HL-60 (cell line): ENCODE measurements at regions not wholly inside any gene's neighbourhood (a gene's known extent, or its start where the extent isn't known, plus 50 kb on each side); places are given as distances from the start of the nearest gene placed in this dataset.

Experiments used
- DNase-seq, 2 experiments: peaks; one replicate each; pipeline ENCODE4 v3.0.0-alpha.2; 2010 to 2020; ENCODE audit warnings: low read depth in 1 of 2, low spot score in 1 of 2
- H3K27ac ChIP-seq: fragments of 250-450 bp; sonication (Bioruptor Pico); replicated peaks from 2 replicates; pipeline ENCODE4 v1.5.1; 2020; ENCODE audit warnings: mild to moderate bottlenecking, moderate library complexity
- H3K27me3 ChIP-seq: fragments of 250-450 bp; sonication (Bioruptor Pico); 2 replicates; pipeline ENCODE4 v1.5.1; 2021; ENCODE audit warnings: mild to moderate bottlenecking, moderate library complexity; ENCODE audit not compliant: insufficient read depth, poor library complexity, severe bottlenecking
- H3K4me3 ChIP-seq: replicated peaks from 2 replicates; pipeline ENCODE4 v1.5.1; 2011; ENCODE audit warnings: mild to moderate bottlenecking, control low read depth, low read length; ENCODE audit not compliant: insufficient read depth
- GABPA ChIP-seq: IDR thresholded peaks from 2 replicates; pipeline ENCODE4 v1.6.1; 2012; ENCODE audit warnings: low read depth
- POLR2AphosphoS5 ChIP-seq: IDR thresholded peaks from 2 replicates; pipeline ENCODE4 v1.6.1; 2012; ENCODE audit warnings: low read depth
- SPI1 ChIP-seq: IDR thresholded peaks from 2 replicates; pipeline ENCODE4 v1.6.1; 2012; ENCODE audit warnings: low read depth, mild to moderate bottlenecking, borderline replicate concordance
- TF ChIP-seq, protein P1 (sequence below): IDR thresholded peaks from 2 replicates; pipeline ENCODE4 v1.6.1; 2012; ENCODE audit warnings: low read depth; ENCODE audit not compliant: insufficient replicate concordance
- TF ChIP-seq, protein P2 (sequence below): IDR thresholded peaks from one replicate; pipeline ENCODE4 v1.5.1; 2011; ENCODE audit warnings: low read length, control low read depth, inconsistent platforms; ENCODE audit not compliant: insufficient read depth

DNA sequence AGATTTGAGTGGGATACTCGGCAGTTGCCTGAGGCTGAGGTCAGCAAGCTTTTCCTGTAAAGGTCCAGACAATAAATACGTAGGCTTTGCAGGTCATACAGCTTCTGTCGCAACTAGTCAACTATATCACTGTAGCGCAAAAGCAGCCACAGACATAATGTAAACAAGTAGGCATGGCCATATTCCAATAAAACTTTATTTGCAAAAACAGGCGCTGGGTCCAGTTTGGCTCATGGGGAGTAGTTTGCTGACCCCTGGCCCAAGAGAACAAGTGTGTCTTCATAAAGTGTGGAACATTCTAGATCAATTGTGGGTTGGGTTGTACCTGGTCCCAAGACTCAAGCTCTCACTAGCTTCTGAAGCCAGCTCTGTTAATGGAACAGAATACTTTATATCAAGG lies 78.8 kb downstream of the MIS18A start:
- TF ChIP-seq SPI1 (no peak), GABPA (no peak), POLR2AphosphoS5 (no peak)
- TF ChIP-seq, protein P1, sequence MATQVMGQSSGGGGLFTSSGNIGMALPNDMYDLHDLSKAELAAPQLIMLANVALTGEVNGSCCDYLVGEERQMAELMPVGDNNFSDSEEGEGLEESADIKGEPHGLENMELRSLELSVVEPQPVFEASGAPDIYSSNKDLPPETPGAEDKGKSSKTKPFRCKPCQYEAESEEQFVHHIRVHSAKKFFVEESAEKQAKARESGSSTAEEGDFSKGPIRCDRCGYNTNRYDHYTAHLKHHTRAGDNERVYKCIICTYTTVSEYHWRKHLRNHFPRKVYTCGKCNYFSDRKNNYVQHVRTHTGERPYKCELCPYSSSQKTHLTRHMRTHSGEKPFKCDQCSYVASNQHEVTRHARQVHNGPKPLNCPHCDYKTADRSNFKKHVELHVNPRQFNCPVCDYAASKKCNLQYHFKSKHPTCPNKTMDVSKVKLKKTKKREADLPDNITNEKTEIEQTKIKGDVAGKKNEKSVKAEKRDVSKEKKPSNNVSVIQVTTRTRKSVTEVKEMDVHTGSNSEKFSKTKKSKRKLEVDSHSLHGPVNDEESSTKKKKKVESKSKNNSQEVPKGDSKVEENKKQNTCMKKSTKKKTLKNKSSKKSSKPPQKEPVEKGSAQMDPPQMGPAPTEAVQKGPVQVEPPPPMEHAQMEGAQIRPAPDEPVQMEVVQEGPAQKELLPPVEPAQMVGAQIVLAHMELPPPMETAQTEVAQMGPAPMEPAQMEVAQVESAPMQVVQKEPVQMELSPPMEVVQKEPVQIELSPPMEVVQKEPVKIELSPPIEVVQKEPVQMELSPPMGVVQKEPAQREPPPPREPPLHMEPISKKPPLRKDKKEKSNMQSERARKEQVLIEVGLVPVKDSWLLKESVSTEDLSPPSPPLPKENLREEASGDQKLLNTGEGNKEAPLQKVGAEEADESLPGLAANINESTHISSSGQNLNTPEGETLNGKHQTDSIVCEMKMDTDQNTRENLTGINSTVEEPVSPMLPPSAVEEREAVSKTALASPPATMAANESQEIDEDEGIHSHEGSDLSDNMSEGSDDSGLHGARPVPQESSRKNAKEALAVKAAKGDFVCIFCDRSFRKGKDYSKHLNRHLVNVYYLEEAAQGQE, result no peak
- TF ChIP-seq, protein P2, sequence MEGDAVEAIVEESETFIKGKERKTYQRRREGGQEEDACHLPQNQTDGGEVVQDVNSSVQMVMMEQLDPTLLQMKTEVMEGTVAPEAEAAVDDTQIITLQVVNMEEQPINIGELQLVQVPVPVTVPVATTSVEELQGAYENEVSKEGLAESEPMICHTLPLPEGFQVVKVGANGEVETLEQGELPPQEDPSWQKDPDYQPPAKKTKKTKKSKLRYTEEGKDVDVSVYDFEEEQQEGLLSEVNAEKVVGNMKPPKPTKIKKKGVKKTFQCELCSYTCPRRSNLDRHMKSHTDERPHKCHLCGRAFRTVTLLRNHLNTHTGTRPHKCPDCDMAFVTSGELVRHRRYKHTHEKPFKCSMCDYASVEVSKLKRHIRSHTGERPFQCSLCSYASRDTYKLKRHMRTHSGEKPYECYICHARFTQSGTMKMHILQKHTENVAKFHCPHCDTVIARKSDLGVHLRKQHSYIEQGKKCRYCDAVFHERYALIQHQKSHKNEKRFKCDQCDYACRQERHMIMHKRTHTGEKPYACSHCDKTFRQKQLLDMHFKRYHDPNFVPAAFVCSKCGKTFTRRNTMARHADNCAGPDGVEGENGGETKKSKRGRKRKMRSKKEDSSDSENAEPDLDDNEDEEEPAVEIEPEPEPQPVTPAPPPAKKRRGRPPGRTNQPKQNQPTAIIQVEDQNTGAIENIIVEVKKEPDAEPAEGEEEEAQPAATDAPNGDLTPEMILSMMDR, result no peak
- no peak for DNase-seq
- H3K27me3 ChIP-seq, result no peaks in the 10 kb centered on the region
- H3K27ac ChIP-seq, result no peak overlapping the region
- H3K4me3 ChIP-seq, result no peak overlapping the region

DNA sequence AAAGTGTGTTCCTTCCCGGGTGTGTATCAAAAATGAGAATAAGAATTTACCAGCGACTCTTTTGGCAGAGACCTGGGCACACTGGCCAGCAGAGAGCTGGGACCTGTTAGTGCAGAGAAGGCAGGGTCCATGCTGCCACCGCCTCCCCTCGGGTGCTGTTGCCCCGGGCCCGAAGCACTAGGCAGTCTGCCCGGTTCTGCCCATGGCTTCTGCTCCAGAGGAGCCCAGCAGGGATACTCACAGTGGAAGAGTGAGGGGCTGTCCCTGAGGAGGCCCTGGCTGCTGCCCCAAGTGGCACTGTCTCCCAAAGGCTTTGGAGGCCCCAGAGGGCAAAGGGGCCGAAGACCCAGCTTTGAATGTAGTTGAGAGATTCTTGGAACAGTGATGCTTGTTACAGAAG lies 80.5 kb downstream of the MIS18A start:
- no peak for DNase-seq
- H3K27ac ChIP-seq, result no peak overlapping the region
- no peak for TF ChIP-seq POLR2AphosphoS5
- no peak for TF ChIP-seq SPI1
- no peak overlapping the region for H3K4me3 ChIP-seq
- H3K27me3 ChIP-seq, result no peaks in the 10 kb centered on the region

DNA sequence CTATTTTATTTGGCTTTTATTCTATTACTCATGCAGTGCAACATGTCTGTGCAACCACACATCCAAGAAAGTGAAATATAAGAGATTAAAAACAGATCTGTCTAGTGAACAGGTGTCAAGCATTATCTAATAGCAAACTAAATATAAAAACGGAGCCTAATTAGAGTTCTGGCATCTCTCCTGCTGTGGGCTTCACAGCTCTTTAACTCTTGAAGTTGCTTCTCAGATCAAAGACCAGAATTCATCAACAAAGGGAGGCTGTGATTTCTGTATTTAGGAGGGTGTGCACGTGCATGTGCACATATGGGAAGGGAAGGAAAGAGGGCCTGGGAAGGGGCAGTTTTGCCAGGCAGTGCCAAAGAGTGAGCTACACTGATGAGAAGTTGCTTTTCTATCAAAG lies 81.0 kb downstream of the MIS18A start:
- Histone ChIP-seq H3K4me3 (no peak overlapping the region), H3K27me3 (no peaks in the 10 kb centered on the region), H3K27ac (no peak overlapping the region)
- no peak for TF ChIP-seq GABPA
- no peak for TF ChIP-seq POLR2AphosphoS5
- TF ChIP-seq, protein P1, result no peak
- no peak for TF ChIP-seq SPI1
- DNase-seq, result no peak

DNA sequence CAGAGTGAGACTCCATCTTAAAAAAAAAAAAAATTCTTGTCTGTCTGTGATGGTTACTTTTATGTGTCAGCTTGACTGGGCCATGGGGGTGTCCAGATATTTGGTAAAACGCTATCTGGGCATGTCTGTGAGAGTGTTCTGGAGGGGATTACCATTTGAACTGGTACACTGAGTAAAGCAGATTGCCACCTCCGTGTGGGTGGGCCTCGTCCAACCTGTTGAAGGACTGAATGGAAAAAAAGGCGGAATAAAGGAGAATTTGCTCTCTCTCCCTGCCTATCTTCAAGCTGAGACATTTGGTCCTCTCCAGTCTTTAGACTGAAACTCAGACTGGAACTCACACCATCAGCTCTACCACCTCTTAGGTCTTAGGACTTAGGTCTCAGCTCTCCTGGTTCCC lies 82.8 kb downstream of the MIS18A start:
- Histone ChIP-seq H3K27ac (no peak overlapping the region), H3K27me3 (no peaks in the 10 kb centered on the region), H3K4me3 (no peak overlapping the region)
- DNase-seq, result no peak
- TF ChIP-seq POLR2AphosphoS5, result no peak
- TF ChIP-seq, protein P1, result no peak
- no peak for TF ChIP-seq SPI1
- TF ChIP-seq, protein P2, result no peak
- TF ChIP-seq GABPA, result no peak
